GM19438 (cell line): ENCODE measurements at regions not wholly inside any gene's neighbourhood (a gene's known extent, or its start where the extent isn't known, plus 50 kb on each side); places are given as distances from the start of the nearest gene placed in this dataset.
"Not testable (repeated sequence)": the region's sequence is repeated elsewhere in the genome, so short reads cannot be mapped to it uniquely, and the experiment has no call there.

Experiments
- ATAC-seq: cut with Tn5 transposase; IDR thresholded peaks from one replicate; pipeline ENCODE4 v1.9.1; 2021; ENCODE audit warnings: low read depth; ENCODE audit not compliant: unreplicated experiment

DNA sequence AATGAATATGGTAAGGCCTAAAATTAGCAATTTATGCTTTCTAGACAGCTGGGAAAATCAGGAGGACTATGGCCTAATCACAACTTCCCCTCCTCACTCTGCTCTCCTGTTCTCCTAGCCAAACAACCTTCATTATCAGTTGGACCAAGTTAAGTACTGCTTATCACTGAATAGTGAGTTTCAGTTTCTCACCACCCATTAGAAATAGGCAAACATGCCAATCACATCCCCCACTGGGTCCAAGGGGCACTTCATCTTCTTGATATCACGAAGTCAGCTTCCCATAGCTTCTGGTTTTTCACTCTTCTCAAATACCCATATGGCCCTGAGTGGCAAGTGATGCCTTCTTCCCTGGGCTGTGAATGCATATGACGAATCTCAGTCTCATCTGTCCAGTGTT lies 689.6 kb downstream of the SLITRK5 start:
- ATAC-seq: no peak

GRCh38 chr13:88369866-88370265 lies 698.7 kb downstream of the SLITRK5 start:
- no peak for ATAC-seq

DNA sequence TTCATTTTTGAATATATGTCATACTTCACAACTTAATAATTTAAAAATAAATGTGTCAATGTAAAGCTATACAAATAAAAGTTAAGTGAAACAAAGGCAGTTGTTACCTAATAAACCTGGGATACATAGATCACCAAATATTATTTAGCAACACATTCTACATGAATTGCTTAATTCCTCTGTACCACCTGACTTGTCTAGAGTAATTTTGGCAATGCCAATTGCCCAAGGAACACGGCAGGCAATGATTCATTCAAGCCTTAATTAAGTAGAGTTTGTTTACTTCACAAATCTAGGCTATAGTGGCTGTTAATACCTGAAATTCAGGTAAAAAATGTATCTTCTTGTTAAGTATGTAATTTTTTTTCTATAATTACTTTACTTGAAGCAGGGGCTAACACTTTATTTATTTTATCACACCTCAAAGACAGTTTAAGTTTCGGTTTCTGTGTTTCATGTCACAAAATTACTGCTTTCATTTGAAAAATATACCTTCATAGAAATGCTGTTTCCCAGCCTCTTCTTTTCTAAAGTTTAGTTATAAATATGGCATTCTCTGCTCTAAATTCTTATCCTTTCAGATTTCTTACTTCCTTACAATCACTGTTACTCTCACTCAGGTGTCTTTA lies 705.7 kb downstream of the SLITRK5 start:
- ATAC-seq: no peak

DNA sequence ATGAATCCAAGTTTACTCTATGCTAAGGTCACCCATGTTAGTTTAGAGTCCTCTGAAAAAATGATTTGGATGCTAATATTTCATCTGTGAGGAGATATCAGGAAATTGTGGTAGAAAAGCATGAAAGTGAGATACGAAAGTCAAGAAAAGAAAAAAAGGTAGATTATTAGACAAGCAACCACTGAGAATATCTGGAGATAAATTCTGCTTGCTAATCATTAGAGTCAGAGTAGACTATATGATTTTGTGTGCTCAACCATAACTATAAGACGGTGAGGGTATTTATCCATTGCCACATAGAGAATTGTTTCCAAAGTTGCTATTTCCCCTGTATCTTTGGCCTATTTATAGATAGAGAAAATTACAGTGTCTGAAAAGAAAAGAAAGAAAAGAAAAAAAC lies 706.7 kb downstream of the SLITRK5 start:
- no peak for ATAC-seq

DNA sequence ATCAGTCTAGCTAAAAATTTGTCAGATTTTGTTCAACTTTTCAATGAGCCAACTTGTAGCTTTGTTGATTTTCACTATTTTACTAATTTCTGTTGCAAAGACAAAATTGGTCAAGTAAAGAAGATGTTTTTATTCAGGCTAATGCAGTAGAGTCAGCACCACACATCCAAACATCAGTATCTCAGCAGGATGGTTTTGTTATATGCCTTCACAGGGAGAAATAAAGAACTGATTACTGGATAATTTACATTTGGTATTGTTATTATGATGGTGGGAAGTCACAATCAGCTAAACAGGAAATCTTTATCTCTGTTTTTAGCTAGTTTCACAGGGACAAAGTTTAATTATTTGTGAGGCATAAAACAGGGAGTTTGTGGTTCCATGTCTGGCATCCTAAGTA lies 713.4 kb downstream of the SLITRK5 start:
- ATAC-seq: no peak

GRCh38 chr13:88395804-88396203 lies 724.6 kb downstream of the SLITRK5 start:
- ATAC-seq: no peak

DNA sequence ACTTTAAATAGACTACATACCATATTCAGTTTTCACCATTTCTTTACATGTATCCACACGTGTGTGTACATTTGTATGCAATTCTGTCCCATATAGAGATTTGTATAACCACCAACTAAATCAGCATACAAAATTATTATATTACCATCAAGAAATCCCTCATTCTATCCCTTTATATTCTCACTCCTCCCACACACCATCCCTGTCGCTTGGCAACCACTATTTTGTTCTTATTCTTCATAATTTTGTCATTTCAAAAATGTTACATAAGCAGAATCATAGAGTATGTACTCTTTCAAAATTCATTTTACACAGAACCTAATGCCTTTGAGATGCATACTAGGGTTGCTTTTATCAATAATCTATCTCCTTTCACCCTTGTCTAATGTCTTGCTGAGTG lies 740.5 kb downstream of the SLITRK5 start:
- ATAC-seq: no peak

- no peak for ATAC-seq
These were observed 746.6 kb downstream of the SLITRK5 start for GRCh38 chr13:88417801-88418200.

DNA sequence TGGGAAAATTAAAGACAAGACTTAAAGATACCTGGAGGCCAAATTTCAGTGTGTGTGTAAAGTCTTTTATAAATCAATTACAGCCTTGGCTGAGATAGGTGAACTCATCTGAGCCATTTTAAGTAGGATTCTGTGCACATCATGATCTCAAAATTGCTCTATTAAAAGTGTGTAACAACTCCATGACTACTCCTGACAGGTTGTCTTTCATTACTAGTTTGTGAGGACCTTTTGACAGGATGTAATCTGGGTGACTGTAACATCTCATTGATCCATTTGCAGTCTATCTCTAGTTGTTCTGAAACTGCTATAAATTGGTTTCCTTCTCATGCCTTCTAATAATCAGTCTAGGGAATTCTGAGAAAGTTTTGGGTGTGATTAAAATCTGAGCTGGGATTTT lies 753.3 kb downstream of the SLITRK5 start:
- no peak for ATAC-seq

DNA sequence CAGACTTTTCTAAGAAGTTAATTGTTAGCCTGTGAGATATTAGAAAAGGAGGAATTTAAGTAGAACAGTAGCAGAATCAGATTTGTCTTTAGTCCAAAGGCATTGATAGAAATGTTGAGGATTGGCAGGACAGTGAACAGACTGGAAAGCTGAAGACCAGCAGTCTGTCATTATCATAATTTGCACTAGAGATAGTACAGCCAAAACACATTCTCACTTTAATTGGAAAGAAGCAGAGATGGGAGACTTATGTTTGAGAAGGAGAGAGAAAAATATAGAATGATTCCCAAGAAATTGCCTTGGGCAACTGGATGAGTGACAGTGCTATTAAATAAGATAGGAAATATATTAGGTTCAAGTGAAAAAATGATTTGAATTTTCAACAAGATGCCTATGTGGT lies 755.5 kb downstream of the SLITRK5 start:
- no peak for ATAC-seq

- no peak for ATAC-seq
These were observed 758.7 kb downstream of the SLITRK5 start for GRCh38 chr13:88429862-88430261.

GRCh38 chr13:88434953-88435352 lies 763.8 kb downstream of the SLITRK5 start:
- ATAC-seq: no peak

DNA sequence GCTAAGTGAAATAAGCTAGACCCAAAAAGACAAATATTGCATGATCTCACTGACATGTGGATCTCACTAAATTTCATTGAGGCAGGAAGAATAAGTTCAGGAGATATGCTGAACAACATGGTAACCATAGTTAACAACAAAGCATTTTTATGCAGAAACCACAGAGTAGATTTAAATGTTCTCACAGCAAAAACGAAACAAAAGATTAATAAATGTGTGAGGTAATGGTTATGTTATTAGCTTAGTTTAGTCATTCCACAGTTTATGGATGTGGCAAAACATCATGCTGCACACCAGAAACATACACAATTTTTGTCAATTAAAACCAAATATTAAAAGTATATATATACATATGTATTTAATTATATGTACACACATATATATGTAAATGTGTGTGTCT lies 765.8 kb downstream of the SLITRK5 start:
- ATAC-seq: no peak

DNA sequence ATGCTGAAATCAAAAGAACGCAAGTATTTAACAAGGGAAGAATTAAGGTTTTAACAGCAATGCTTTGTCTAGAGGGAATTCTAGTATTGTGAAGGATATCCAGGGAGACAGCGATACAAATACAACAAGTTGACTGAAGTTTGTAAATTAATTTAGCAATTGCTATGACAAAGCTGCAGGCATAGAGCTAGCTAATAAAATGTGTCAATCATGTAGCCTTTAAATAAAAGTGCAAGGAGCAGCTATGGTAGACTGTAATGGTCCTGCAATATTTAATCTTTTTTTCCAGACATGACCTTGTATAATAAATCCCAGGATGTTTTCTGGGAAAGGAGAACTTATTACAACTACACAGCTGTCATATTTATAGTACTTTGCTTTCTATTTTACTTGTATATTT lies 779.3 kb downstream of the SLITRK5 start:
- ATAC-seq: no peak

GRCh38 chr13:88456151-88456550 lies 785.0 kb downstream of the SLITRK5 start:
- ATAC-seq: no peak

- ATAC-seq: no peak
These were observed 788.2 kb downstream of the SLITRK5 start for GRCh38 chr13:88459331-88459730.

GRCh38 chr13:88461272-88462009 lies 790.3 kb downstream of the SLITRK5 start:
- no peak for ATAC-seq

- no peak for ATAC-seq
These were observed 793.7 kb downstream of the SLITRK5 start for GRCh38 chr13:88464851-88465250.

- no peak for ATAC-seq
These were observed 801.1 kb downstream of the SLITRK5 start for GRCh38 chr13:88472316-88472715.

DNA sequence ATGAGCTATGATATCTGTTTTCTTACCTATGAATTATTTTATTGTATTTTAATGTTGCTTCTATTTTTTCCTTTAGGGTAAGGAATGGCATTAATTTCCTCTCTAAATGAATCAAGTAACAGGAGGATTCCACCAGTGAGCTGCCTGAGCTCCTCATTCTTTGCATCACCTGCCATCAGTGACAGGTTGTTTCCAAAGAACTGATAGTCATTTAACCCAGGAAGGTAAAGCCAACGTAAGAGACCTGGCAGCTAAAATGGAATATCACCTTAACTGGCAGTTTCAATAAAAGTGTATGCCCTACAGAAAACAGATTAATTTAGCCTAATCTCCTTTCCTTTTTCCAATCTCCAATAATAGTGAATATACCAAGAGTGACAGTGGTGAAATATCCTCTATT lies 812.0 kb downstream of the SLITRK5 start:
- no peak for ATAC-seq

DNA sequence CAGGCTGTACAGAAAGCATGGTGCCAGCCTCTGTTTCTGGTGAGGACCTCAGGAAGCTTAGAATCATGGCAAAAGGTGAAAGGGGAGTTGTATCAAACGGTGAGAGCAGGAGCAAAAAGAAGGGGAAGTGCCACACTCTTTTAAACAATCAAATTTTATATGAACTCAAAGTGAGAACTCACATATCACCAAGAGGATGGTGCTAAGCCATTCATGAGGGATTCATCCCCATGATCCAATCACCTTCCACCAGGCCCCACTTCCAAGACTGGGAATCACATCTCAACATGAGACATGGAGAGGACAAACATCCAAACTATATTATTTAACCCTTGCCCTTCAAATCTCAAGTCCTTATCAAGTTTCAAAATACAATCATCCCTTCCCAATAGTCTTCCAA lies 836.7 kb downstream of the SLITRK5 start:
- no peak for ATAC-seq

GRCh38 chr13:88512993-88513392 lies 841.8 kb downstream of the SLITRK5 start:
- ATAC-seq: not testable (repeated sequence)
